HepG2 (cell line): ENCODE measurements at regions not wholly inside any gene's neighbourhood (a gene's known extent, or its start where the extent isn't known, plus 50 kb on each side); places are given as distances from the start of the nearest gene placed in this dataset.

ENCODE experiments used
- ATAC-seq: fragments of 200-7000 bp; cut with Tn5 transposase; 3 replicates; pipeline ENCODE4 v1.9.1; 2020; ENCODE audit warnings: mild to moderate bottlenecking, moderate library complexity
- BruUV-seq: library from RNA; stranded (reverse); fragments of 400-500 nt; replicated peaks from 2 replicates; lab custom pipeline; 2021; lab: Mats Ljungman, UMichigan
- CTCF ChIA-PET: fragments of 300-600 bp; formaldehyde crosslinking; extraction: SDS; loops from one replicate; lab custom pipeline; 2021; ENCODE audit warnings: low total read pairs, inconsistent platforms, low intra/inter-chr PET ratio; lab: Yijun Ruan, JAX
- POLR2A ChIA-PET: fragments of 350-600 bp; sonication (Branson Sonifier 250); formaldehyde crosslinking; loops from one replicate; lab custom pipeline; 2020; ENCODE audit warnings: antibody characterized with exemption, inconsistent platforms; lab: Yijun Ruan, JAX
- DNase-seq: peaks from one replicate; pipeline ENCODE4 v3.0.0-alpha.2; 2015; ENCODE audit warnings: low spot score
- FAIRE-seq: peaks from 3 replicates; lab custom pipeline; 2011; peaks lifted over from hg19 to GRCh38; lab: Jason Lieb, UNC
- H2AFZ ChIP-seq: one replicate; pipeline ENCODE4 v1.6.1; 2011; ENCODE audit warnings: low read length, inconsistent platforms
- H3K27ac ChIP-seq: fragments of 300-600 bp; 3 replicates; pipeline ENCODE4 v1.8.0; 2011; ENCODE audit warnings: mixed run types, mild to moderate bottlenecking, mixed read lengths, low read length, inconsistent platforms; ENCODE audit not compliant: insufficient read depth; ENCODE audit errors: extremely low read length
- H3K27me3 ChIP-seq, 2 experiments: fragments of 200-600 bp in 1 of 2; 2 replicates in 1 of 2; 3 replicates in 1 of 2; pipeline versions ENCODE4 v1.6.0 to v1.8.0; 2011; ENCODE audit warnings: low read length in 2 of 2, mild to moderate bottlenecking in 2 of 2, moderate library complexity in 2 of 2, inconsistent platforms in 1 of 2; ENCODE audit not compliant: insufficient read depth in 2 of 2, control insufficient read depth in 1 of 2
- H3K36me3 ChIP-seq, 2 experiments: fragments of 200-600 bp in 1 of 2; replicated peaks in 1 of 2; 2 replicates in 1 of 2; 3 replicates in 1 of 2; pipeline versions ENCODE4 v1.5.1 to v1.8.0; 2011; ENCODE audit warnings: low read length in 2 of 2, inconsistent platforms in 1 of 2; ENCODE audit not compliant: insufficient read depth in 2 of 2, control insufficient read depth in 1 of 2
- H3K4me1 ChIP-seq: 2 replicates; pipeline ENCODE4 v1.5.1; 2012; ENCODE audit warnings: low read length, inconsistent platforms; ENCODE audit not compliant: insufficient read depth
- H3K4me2 ChIP-seq: 2 replicates; pipeline ENCODE4 v1.6.0; 2011; ENCODE audit warnings: low read depth, low read length, inconsistent platforms
- H3K4me3 ChIP-seq, 3 experiments: fragments of 200-600 bp in 1 of 3; sonication (generic), shearing (Covaris generic) in 1 of 3; replicated peaks in 1 of 3; 2 replicates each; pipeline ENCODE4 v1.5.1; 2011 to 2016; ENCODE audit warnings: low read length in 3 of 3, inconsistent platforms in 2 of 3, low read depth in 2 of 3, mild to moderate bottlenecking in 2 of 3, control low read depth in 1 of 3, mixed read lengths in 1 of 3; ENCODE audit not compliant: insufficient read depth in 1 of 3
- H3K79me2 ChIP-seq: one replicate; pipeline ENCODE4 v1.6.1; 2011; ENCODE audit warnings: low read length, inconsistent platforms; ENCODE audit not compliant: insufficient read depth
- H3K9ac ChIP-seq: 2 replicates; pipeline ENCODE4 v1.6.0; 2011; ENCODE audit warnings: mild to moderate bottlenecking, low read depth, low read length, inconsistent platforms; ENCODE audit not compliant: insufficient read depth
- H3K9me3 ChIP-seq: 2 replicates; pipeline ENCODE4 v1.5.1; 2012; ENCODE audit warnings: mild to moderate bottlenecking, low read length
- H4K20me1 ChIP-seq: 2 replicates; pipeline ENCODE4 v1.6.0; 2011; ENCODE audit warnings: inconsistent platforms, mild to moderate bottlenecking, low read length, moderate library complexity; ENCODE audit not compliant: insufficient read depth
- CENPX ChIP-seq: sonication (generic); formaldehyde crosslinking; IDR thresholded peaks from 2 replicates; pipeline ENCODE4 v1.9.0; 2021; ENCODE audit warnings: mild to moderate bottlenecking, missing genetic modification reagents, moderate library complexity
- PCBP2 ChIP-seq: fragments of 200-400 bp; formaldehyde crosslinking; optimal IDR thresholded peaks from 2 replicates; pipeline ENCODE3; 2018; ENCODE audit warnings: low read length, low read depth; ENCODE audit not compliant: poor library complexity, severe bottlenecking
- PITX1 ChIP-seq: sonication (generic); formaldehyde crosslinking; IDR thresholded peaks from 2 replicates; pipeline ENCODE4 v1.5.1; 2020; ENCODE audit warnings: mild to moderate bottlenecking, missing genetic modification reagents
- SCMH1 ChIP-seq: sonication (generic); formaldehyde crosslinking; IDR thresholded peaks from 2 replicates; pipeline ENCODE4 v1.9.0; 2021; ENCODE audit warnings: missing genetic modification reagents, mild to moderate bottlenecking, borderline replicate concordance
- ZFP62 ChIP-seq: sonication (generic); formaldehyde crosslinking; IDR thresholded peaks from 2 replicates; pipeline ENCODE4 v1.4.0; 2020; ENCODE audit warnings: missing genetic modification reagents
- ZIK1 ChIP-seq: sonication (generic); formaldehyde crosslinking; IDR thresholded peaks from 2 replicates; pipeline ENCODE4 v1.5.0; 2020; ENCODE audit warnings: mild to moderate bottlenecking, low read depth, missing genetic modification reagents, borderline replicate concordance
- ZNF234 ChIP-seq: sonication (generic); formaldehyde crosslinking; conservative IDR thresholded peaks from 2 replicates; pipeline ENCODE4 v1.5.1; 2020; ENCODE audit warnings: mild to moderate bottlenecking, missing genetic modification reagents
- ZNF367 ChIP-seq: sonication (generic); formaldehyde crosslinking; IDR thresholded peaks from 2 replicates; pipeline ENCODE4 v1.4.0; 2020; ENCODE audit warnings: missing genetic modification reagents, borderline replicate concordance
- ZNF543 ChIP-seq: sonication (generic); formaldehyde crosslinking; IDR thresholded peaks from 2 replicates; pipeline ENCODE4 v1.4.0; 2020; ENCODE audit warnings: mild to moderate bottlenecking, missing genetic modification reagents
- ZSCAN22 ChIP-seq: sonication (generic); formaldehyde crosslinking; IDR thresholded peaks from 2 replicates; pipeline ENCODE4 v1.4.0; 2020; ENCODE audit warnings: mild to moderate bottlenecking, missing genetic modification reagents
- WGBS: methylation state at CpG from one replicate; pipeline ENCODE4 v1.1.6; 2017; ENCODE audit warnings: low lambda C conversion rate; 5-methylcytosine and 5-hydroxymethylcytosine counted together
- in situ Hi-C: cut with HindIII; loops from 2 replicates; pipeline ENCODE4 v1.10.0; 2017; ENCODE audit warnings: low pct_unique_long_range_greater_than_20kb; ENCODE audit not compliant: extremely low pct_ligation_motif_present
- intact Hi-C: fragments of 100-400 bp; cut with micrococcal nuclease; formaldehyde crosslinking; loops from one replicate; pipeline ENCODE4 v1.10.0; 2022; ENCODE audit not compliant: unreplicated experiment
- TF ChIP-seq, protein P1 (sequence below): sonication (generic); formaldehyde crosslinking; IDR thresholded peaks from 2 replicates; pipeline ENCODE4 v1.5.0; 2020; ENCODE audit warnings: missing genetic modification reagents
- TF ChIP-seq, protein P2 (sequence below): sonication (generic); formaldehyde crosslinking; IDR thresholded peaks from 2 replicates; pipeline ENCODE4 v1.5.1; 2020; ENCODE audit warnings: mild to moderate bottlenecking, missing genetic modification reagents, borderline replicate concordance

DNA sequence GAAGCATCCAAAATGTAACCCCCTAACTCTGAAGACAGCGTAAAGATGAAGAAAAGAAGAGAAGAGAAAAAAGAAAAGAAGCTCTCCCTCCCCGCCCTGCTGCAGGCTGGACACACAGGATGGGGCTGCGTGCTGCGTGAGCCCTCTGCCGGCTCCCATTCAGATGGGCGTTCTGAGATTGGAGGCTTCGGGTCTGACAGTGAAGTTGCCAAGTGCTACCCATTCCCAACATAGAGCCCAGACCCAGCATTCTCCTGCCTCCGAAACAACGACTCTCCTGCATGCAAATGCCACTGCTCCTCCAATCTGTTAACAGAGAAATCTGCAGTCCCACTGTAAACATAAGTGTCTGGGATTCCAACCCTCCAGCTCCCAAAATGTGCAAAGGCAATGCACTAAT lies 234.9 kb downstream of the BCL11A start:
- no TSS peak for BruUV-seq
- H3K27me3 ChIP-seq: 0 out of 5 replicates have a peak, but pooled peaks cover 0 to 11% of the 10 kb centered on the region in 2 experiments
- FAIRE-seq (no peak), ATAC-seq (no peak; the same call in 2 of the 3 replicates), DNase-seq (no peak)
- H3K36me3 ChIP-seq: no peaks in the 10 kb centered on the region
- no peak overlapping the region for H3K9ac ChIP-seq
- POLR2A ChIA-PET: no interaction called here
- no peak overlapping the region for H2AFZ ChIP-seq
- no peaks in the 10 kb centered on the region for H4K20me1 ChIP-seq
- 50% methylated on average over 7 of the region's 9 CpGs for WGBS
- TF ChIP-seq PITX1 (CRISPR knock-in tag) (no peak), CENPX (no peak), SCMH1 (CRISPR knock-in tag) (no peak), ZSCAN22 (CRISPR knock-in tag) (no peak), ZNF234 (no peak), ZNF367 (CRISPR knock-in tag) (no peak), ZFP62 (CRISPR knock-in tag) (no peak), ZIK1 (no peak), PCBP2 (no peak), ZNF543 (no peak)
- TF ChIP-seq, protein P1, sequence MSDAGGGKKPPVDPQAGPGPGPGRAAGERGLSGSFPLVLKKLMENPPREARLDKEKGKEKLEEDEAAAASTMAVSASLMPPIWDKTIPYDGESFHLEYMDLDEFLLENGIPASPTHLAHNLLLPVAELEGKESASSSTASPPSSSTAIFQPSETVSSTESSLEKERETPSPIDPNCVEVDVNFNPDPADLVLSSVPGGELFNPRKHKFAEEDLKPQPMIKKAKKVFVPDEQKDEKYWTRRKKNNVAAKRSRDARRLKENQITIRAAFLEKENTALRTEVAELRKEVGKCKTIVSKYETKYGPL (CRISPR knock-in tag): no peak
- TF ChIP-seq, protein P2, sequence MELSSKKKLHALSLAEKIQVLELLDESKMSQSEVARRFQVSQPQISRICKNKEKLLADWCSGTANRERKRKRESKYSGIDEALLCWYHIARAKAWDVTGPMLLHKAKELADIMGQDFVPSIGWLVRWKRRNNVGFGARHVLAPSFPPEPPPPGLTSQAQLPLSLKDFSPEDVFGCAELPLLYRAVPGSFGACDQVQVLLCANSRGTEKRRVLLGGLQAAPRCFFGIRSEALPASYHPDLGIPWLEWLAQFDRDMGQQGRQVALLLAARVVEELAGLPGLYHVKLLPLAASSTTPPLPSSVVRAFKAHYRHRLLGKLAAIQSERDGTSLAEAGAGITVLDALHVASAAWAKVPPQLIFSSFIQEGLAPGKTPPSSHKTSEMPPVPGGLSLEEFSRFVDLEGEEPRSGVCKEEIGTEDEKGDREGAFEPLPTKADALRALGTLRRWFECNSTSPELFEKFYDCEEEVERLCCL: no peak
- in situ Hi-C loops (no loop called here), intact Hi-C loops (no loop called here)
- no peak overlapping the region for H3K4me2 ChIP-seq
- H3K27ac ChIP-seq: no peak overlapping the region
- no peaks in the 10 kb centered on the region for H3K9me3 ChIP-seq
- no peak overlapping the region for H3K4me3 ChIP-seq
- peaks cover 16% of the 10 kb centered on the region for H3K4me1 ChIP-seq
- CTCF ChIA-PET: no interaction called here
- no peaks in the 10 kb centered on the region for H3K79me2 ChIP-seq
